Right atrium auricular region (tissue), 2 donors: ENCODE measurements at regions not wholly inside any gene's neighbourhood (a gene's known extent, or its start where the extent isn't known, plus 50 kb on each side); places are given as distances from the start of the nearest gene placed in this dataset.
"Not testable (repeated sequence)": the region's sequence is repeated elsewhere in the genome, so short reads cannot be mapped to it uniquely, and the experiment has no call there.

ENCODE experiments used
- DNase-seq: peaks from one replicate; pipeline ENCODE4 v3.0.0-alpha.2; 2019; ENCODE audit warnings: low spot score
- H3K27ac ChIP-seq, 2 donors: fragments of 200-600 bp; sonication (generic); 1 replicate in 1 of 2; 2 replicates in 1 of 2; pipeline ENCODE4 v1.5.1; 2016 to 2019
- H3K27me3 ChIP-seq, 2 donors: fragments of 200-600 bp; sonication (generic); one replicate each; pipeline versions ENCODE4 v1.5.1 to v1.6.0; 2017 to 2019
- H3K36me3 ChIP-seq: fragments of 200-600 bp; sonication (generic); one replicate; pipeline ENCODE4 v1.5.1; 2016
- H3K4me1 ChIP-seq, 2 donors: fragments of 200-600 bp; sonication (generic); one replicate each; pipeline versions ENCODE4 v1.5.1 to v1.6.0; 2017 to 2019
- H3K4me3 ChIP-seq, 2 donors: fragments of 200-600 bp; sonication (generic); 1 replicate in 1 of 2; 2 replicates in 1 of 2; pipeline ENCODE4 v1.5.1; 2017 to 2019; ENCODE audit warnings: mild to moderate bottlenecking in 1 of 2, moderate library complexity in 1 of 2
- H3K9me3 ChIP-seq, 2 donors: fragments of 200-600 bp; sonication (generic); one replicate each; pipeline ENCODE4 v1.5.1; 2019
- CTCF ChIP-seq, 2 donors: fragments of 200-600 bp; sonication (generic); IDR thresholded peaks; one replicate each; pipeline ENCODE4 v1.5.1; 2019; ENCODE audit warnings: antibody characterized with exemption in 2 of 2

- Histone ChIP-seq H3K27me3 (no peaks in the 10 kb centered on the region), H3K9me3 (no peaks in the 10 kb centered on the region), H3K4me1 (no peaks in the 10 kb centered on the region), H3K4me3 (no peak overlapping the region), H3K27ac (no peak overlapping the region), H3K36me3 (no peaks in the 10 kb centered on the region)
- no peak for TF ChIP-seq CTCF (IDR thresholded peaks at IDR 0.05)
- no peak for DNase-seq
Measured at GRCh38 chr4:111128327-111128726, 505.4 kb upstream of the PITX2 start.

- H3K36me3 ChIP-seq = no peaks in the 10 kb centered on the region
- DNase-seq = no peak
- no peak overlapping the region for H3K27ac ChIP-seq
- no peak overlapping the region for H3K4me3 ChIP-seq
- no peaks in the 10 kb centered on the region for H3K9me3 ChIP-seq
- no peaks in the 10 kb centered on the region for H3K27me3 ChIP-seq
- no peaks in the 10 kb centered on the region for H3K4me1 ChIP-seq
- TF ChIP-seq CTCF (IDR thresholded peaks at IDR 0.05) = no peak
Measured at GRCh38 chr4:111136438-111136837, 513.6 kb upstream of the PITX2 start.

- H3K36me3 ChIP-seq = no peaks in the 10 kb centered on the region
- no peak overlapping the region for H3K27ac ChIP-seq
- TF ChIP-seq CTCF (IDR thresholded peaks at IDR 0.05) = no peak
- no peak for DNase-seq
- H3K4me3 ChIP-seq = no peak overlapping the region
- no peaks in the 10 kb centered on the region for H3K9me3 ChIP-seq
- H3K27me3 ChIP-seq = no peaks in the 10 kb centered on the region
- H3K4me1 ChIP-seq = no peaks in the 10 kb centered on the region
Measured at GRCh38 chr4:111136967-111137366, 514.1 kb upstream of the PITX2 start.

- no peak for TF ChIP-seq CTCF (IDR thresholded peaks at IDR 0.05)
- Histone ChIP-seq H3K27me3 (no peaks in the 10 kb centered on the region), H3K9me3 (peaks cover 0 to 4% of the 10 kb centered on the region in 2 donors), H3K4me1 (no peaks in the 10 kb centered on the region), H3K27ac (no peak overlapping the region), H3K36me3 (no peaks in the 10 kb centered on the region), H3K4me3 (no peak overlapping the region)
- DNase-seq = no peak
Measured at GRCh38 chr4:111143510-111143909, 520.6 kb upstream of the PITX2 start.

GRCh38 chr4:111154934-111155333 is 532.1 kb upstream of the PITX2 start:
- no peak for TF ChIP-seq CTCF (IDR thresholded peaks at IDR 0.05)
- Histone ChIP-seq H3K4me3 (no peak overlapping the region), H3K36me3 (no peaks in the 10 kb centered on the region), H3K4me1 (no peaks in the 10 kb centered on the region), H3K9me3 (no peaks in the 10 kb centered on the region), H3K27ac (no peak overlapping the region), H3K27me3 (no peaks in the 10 kb centered on the region)
- no peak for DNase-seq

- H3K4me1 ChIP-seq, H3K27me3 ChIP-seq, DNase-seq: not testable (repeated sequence)
Measured at GRCh38 chr4:111164556-111164955, 541.7 kb upstream of the PITX2 start.

More at GRCh38 chr4:111164556-111164955, 541.7 kb upstream of the PITX2 start:
- H3K9me3 ChIP-seq = peaks cover 0 to 17% of the 10 kb centered on the region in 2 donors
- H3K36me3 ChIP-seq, H3K27ac ChIP-seq, H3K4me3 ChIP-seq: not testable (repeated sequence)
